ENCODE measurements at regions not wholly inside any gene's neighbourhood (a gene's known extent, or its start where the extent isn't known, plus 50 kb on each side); places are given as distances from the start of the nearest gene placed in this dataset.

GRCh38 chr11:28760676-28761390 is 652.6 kb downstream of the METTL15 start:
- Histone ChIP-seq H4K20me1 (ENCODE audit: control insufficient read depth, insufficient read depth, low read length, poor library complexity, severe bottlenecking) (no peaks in the 10 kb centered on the region), H3K79me2 (ENCODE audit: control insufficient read depth, insufficient read depth, low read length) (no peaks in the 10 kb centered on the region), H3K36me3 (replicated peaks in 1 of 2; ENCODE audit: control extremely low read depth in 1 of 2, control insufficient read depth in 1 of 2, extremely low read depth in 1 of 2, insufficient read depth in 2 of 2, low read length in 1 of 2) (no peaks in the 10 kb centered on the region), H3K27ac (ENCODE audit: low read length in 2 of 2) (no peak overlapping the region), H3K9ac (ENCODE audit: low read length) (no peak overlapping the region), H3K27me3 (replicated peaks in 1 of 4; ENCODE audit: control extremely low read depth in 1 of 4, control insufficient read depth in 3 of 4, insufficient read depth in 4 of 4, low read length in 3 of 4) (no peaks in the 10 kb centered on the region), H2AFZ (ENCODE audit: insufficient read depth, low read depth, low read length, poor library complexity, severe bottlenecking) (no peak overlapping the region), H3K4me2 (replicated peaks; ENCODE audit: low read depth, low read length, poor library complexity, severe bottlenecking) (no peak overlapping the region), H3K4me3 (ENCODE audit: control extremely low read depth in 1 of 5, extremely low read depth in 1 of 5, insufficient read depth in 1 of 5, low read depth in 2 of 5, low read length in 4 of 5) (no peak overlapping the region), H3K9me3 (ENCODE audit: control extremely low read depth in 1 of 3, control insufficient read depth in 2 of 3, insufficient read depth in 1 of 3, low read length in 2 of 3) (no peaks in the 10 kb centered on the region), H3K4me1 (ENCODE audit: control insufficient read depth in 2 of 2, insufficient read depth in 2 of 2, low read length in 2 of 2) (no peaks in the 10 kb centered on the region)
- Mint-ChIP-seq H3K27ac (no peak overlapping the region), H3K27me3 (no peaks in the 10 kb centered on the region), H3K4me1 (no peaks in the 10 kb centered on the region), H3K4me3 (no peak overlapping the region), H3K9me3 (ENCODE audit: insufficient read depth) (no peaks in the 10 kb centered on the region)
- no peak for DNase-seq
- ChIA-PET CTCF (no interaction called here), POLR2A (no interaction called here)
- ATAC-seq (ENCODE audit: low read depth) = no peak
- no peak for TF ChIP-seq EZH2 (IDR thresholded peaks at IDR 0.05; ENCODE audit: borderline replicate concordance, insufficient read depth, low read depth, low read length, poor library complexity, severe bottlenecking)
- TF ChIP-seq CTCF (IDR thresholded peaks at IDR 0.05) = no peak
- 85% methylated on average over 4 of the region's 8 CpGs for WGBS (ENCODE audit: insufficient coverage)
- intact Hi-C loops (cut with micrococcal nuclease) = no loop called here

- Histone ChIP-seq H3K27ac (ENCODE audit: low read length in 2 of 2) (no peak overlapping the region), H4K20me1 (ENCODE audit: control insufficient read depth, insufficient read depth, low read length, poor library complexity, severe bottlenecking) (no peaks in the 10 kb centered on the region), H3K4me2 (replicated peaks; ENCODE audit: low read depth, low read length, poor library complexity, severe bottlenecking) (no peak overlapping the region), H2AFZ (ENCODE audit: insufficient read depth, low read depth, low read length, poor library complexity, severe bottlenecking) (no peak overlapping the region), H3K9me3 (ENCODE audit: control extremely low read depth in 1 of 3, control insufficient read depth in 2 of 3, insufficient read depth in 1 of 3, low read length in 2 of 3) (no peaks in the 10 kb centered on the region), H3K27me3 (replicated peaks in 1 of 4; ENCODE audit: control extremely low read depth in 1 of 4, control insufficient read depth in 3 of 4, insufficient read depth in 4 of 4, low read length in 3 of 4) (no peaks in the 10 kb centered on the region), H3K79me2 (ENCODE audit: control insufficient read depth, insufficient read depth, low read length) (no peaks in the 10 kb centered on the region), H3K4me1 (ENCODE audit: control insufficient read depth in 2 of 2, insufficient read depth in 2 of 2, low read length in 2 of 2) (no peaks in the 10 kb centered on the region), H3K4me3 (ENCODE audit: control extremely low read depth in 1 of 5, extremely low read depth in 1 of 5, insufficient read depth in 1 of 5, low read depth in 2 of 5, low read length in 4 of 5) (no peak overlapping the region), H3K36me3 (replicated peaks in 1 of 2; ENCODE audit: control extremely low read depth in 1 of 2, control insufficient read depth in 1 of 2, extremely low read depth in 1 of 2, insufficient read depth in 2 of 2, low read length in 1 of 2) (no peaks in the 10 kb centered on the region), H3K9ac (ENCODE audit: low read length) (no peak overlapping the region)
- intact Hi-C loops (cut with micrococcal nuclease) = no loop called here
- Mint-ChIP-seq H3K27ac (no peak overlapping the region), H3K4me1 (no peaks in the 10 kb centered on the region), H3K27me3 (no peaks in the 10 kb centered on the region), H3K9me3 (ENCODE audit: insufficient read depth) (no peaks in the 10 kb centered on the region), H3K4me3 (no peak overlapping the region)
- no peak for ATAC-seq (ENCODE audit: low read depth)
- ChIA-PET POLR2A (no interaction called here), CTCF (no interaction called here)
- DNase-seq = no peak
- TF ChIP-seq EZH2 (IDR thresholded peaks at IDR 0.05; ENCODE audit: borderline replicate concordance, insufficient read depth, low read depth, low read length, poor library complexity, severe bottlenecking) = no peak
- TF ChIP-seq CTCF (IDR thresholded peaks at IDR 0.05) = no peak
Observed at GRCh38 chr11:28759311-28759710, 651.1 kb downstream of the METTL15 start.

All from B cell (primary cell).